ENCODE measurements at regions not wholly inside any gene's neighbourhood (a gene's known extent, or its start where the extent isn't known, plus 50 kb on each side); places are given as distances from the start of the nearest gene placed in this dataset.

DNA sequence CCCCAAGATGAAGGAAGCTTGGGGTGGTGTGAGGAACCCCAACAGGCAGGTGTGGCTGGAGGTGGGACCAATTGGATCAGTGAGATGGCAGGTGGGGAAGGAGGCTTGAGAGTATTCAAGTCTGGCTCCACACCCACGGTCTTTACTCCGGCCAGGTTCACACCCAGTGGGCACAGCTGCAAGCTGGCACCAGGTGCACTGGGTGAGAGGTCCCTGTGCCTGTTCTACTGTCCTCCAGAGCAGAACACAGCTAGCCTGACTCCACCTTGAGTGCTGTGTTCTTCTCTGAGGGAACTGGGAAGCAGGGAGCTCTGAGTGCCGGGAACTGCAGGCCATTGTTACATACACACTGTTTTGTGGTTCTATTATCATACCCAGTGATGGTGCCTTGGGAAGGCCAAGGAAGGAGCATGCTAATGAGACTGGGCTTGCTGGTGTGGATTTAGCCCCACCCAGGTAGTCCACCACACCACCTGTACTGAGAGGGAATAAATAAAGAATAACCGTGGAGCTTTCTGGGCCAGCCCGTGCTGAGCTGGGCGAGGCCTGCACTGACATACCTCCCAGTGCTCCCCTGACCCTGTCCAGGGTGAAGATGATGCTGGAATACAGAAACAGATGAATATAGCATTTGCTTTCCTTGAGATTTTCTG, 93.4 kb downstream of the ABHD5 start:
- Mint-ChIP-seq H3K27me3 (peaks cover 4% of the 10 kb centered on the region), H3K9me3 (no peaks in the 10 kb centered on the region), H3K4me3 (no peak overlapping the region), H3K4me1 (no peaks in the 10 kb centered on the region), H3K36me3 (ENCODE audit: low read depth) (no peaks in the 10 kb centered on the region), H3K27ac (no peak overlapping the region)
- ChIA-PET POLR2A (no interaction called here), CTCF (interaction anchor here (1.7 kb wide), 1 partner anchor 15 kb away, joined by 5 read pairs; no protein-coding TSS in a partner anchor)
- DNase-seq = no peak

DNA sequence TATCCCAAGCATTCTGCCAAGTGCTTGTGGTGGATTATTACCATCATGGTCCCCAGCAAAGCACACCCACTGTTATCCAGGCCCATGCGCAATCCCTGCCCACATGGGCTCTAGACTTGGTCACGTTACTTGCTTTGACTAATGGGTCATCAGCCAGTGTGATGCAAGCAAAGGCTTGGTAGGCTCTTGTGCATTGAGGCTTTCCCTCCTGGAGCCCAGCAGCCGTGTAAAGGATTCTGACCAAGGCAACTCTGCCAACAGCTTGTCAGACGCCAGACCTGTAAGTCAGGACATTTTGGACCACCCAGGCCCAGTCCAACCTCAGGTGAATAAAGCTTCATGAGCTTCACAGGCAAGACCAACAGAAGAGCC, 93.9 kb downstream of the ABHD5 start:
- ChIA-PET CTCF (interaction anchor here (1.7 kb wide), 1 partner anchor 15 kb away, joined by 5 read pairs; no protein-coding TSS in a partner anchor), POLR2A (no interaction called here)
- Mint-ChIP-seq H3K27ac (no peak overlapping the region), H3K36me3 (ENCODE audit: low read depth) (no peaks in the 10 kb centered on the region), H3K27me3 (peaks cover 6% of the 10 kb centered on the region), H3K4me3 (no peak overlapping the region), H3K9me3 (no peaks in the 10 kb centered on the region), H3K4me1 (no peaks in the 10 kb centered on the region)
- DNase-seq = no peak

DNA sequence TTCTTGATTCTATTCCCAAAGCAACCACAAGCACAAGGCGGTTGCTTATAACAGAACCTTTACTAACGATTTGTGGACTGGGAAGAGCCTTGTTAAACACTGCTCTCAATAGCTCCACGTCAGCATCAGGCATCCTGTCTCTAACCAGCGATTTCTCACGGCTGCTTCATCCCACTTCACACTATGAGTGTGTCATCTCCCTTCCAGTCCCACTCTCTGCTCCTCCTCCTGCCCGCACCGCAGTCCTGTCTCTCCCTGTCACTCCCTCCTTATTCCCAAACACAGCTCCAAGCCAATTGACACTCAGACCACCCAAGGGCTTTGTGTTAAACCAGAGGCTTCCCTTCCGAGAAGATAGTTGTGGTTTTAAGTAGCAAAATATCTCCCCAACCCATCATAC, 94.8 kb downstream of the ABHD5 start:
- no peak overlapping the region for H3K27ac Mint-ChIP-seq
- ChIA-PET POLR2A (no interaction called here), CTCF (interaction anchor here (1.7 kb wide), 1 partner anchor 16 kb away, joined by 5 read pairs; no protein-coding TSS in a partner anchor)
- no peaks in the 10 kb centered on the region for H3K36me3 Mint-ChIP-seq (ENCODE audit: low read depth)
- H3K27me3 Mint-ChIP-seq = peaks cover 8% of the 10 kb centered on the region
- H3K9me3 Mint-ChIP-seq = no peaks in the 10 kb centered on the region
- H3K4me3 Mint-ChIP-seq = no peak overlapping the region
- H3K4me1 Mint-ChIP-seq = no peaks in the 10 kb centered on the region
- DNase-seq = no peak

DNA sequence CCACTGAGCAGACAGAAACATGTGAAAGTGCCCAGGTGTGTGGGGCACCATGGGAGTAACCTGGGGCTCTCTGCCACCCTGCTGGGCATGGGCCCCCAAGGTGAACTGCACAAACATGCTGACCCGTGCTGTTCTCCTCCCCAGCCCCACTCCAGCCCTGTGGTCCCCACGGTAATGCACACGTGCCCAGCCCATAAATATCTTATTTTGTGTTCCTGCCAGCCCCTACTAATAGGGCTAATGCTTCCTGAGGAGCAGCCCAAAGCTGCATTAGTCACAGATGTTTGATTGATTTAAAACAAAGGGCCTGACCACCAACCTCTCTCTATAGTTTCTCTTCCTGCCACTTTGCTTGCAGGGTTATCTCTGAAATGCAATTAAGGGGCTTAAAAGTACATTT, 95.4 kb downstream of the ABHD5 start:
- H3K4me3 Mint-ChIP-seq = no peak overlapping the region
- POLR2A ChIA-PET = no interaction called here

DNA sequence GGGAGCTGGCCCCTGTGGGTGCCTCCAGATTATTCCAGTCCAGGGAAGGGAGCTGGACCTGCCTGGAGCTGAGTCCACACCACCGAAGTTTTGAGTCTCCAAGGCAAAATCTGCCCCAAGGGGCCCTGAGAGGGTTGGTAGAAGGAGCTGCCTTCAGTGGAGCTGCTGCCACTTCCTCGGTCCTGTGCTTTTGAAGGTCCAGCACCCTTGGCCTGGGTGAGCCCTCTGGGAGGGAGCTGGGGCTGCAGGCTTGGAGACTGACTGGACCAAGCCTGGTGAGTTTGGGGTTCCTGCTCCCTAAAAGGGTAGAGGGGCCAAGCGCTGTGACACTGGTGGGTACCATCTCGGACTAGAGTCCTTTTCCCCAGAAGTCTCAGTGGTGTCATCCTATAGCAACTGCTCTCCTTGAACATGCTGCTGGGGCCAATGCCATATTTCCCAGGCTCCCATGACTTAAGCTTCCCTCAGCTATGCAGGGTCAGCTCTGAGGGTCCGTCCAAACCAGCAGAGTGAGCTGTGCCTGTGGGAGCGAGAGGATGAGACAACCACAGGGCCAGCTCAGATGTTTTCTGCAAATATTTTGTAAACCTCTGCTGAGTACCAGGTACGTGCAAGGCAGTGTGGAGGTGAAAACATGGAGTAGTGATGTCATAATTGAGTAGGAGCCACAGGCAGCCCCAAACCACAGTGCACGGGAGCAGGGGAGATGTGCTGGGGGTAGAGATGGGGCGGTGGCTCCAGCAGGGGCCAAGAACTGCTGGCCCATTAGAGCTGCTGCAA, 96.0 kb downstream of the ABHD5 start:
- Mint-ChIP-seq H3K4me3 (no peak overlapping the region), H3K4me1 (no peaks in the 10 kb centered on the region), H3K9me3 (no peaks in the 10 kb centered on the region), H3K36me3 (ENCODE audit: low read depth) (no peaks in the 10 kb centered on the region), H3K27me3 (peaks cover 12% of the 10 kb centered on the region), H3K27ac (no peak overlapping the region)
- no peak for DNase-seq
- POLR2A ChIA-PET = no interaction called here
- CTCF ChIA-PET = no interaction called here

More for the DNA sequence above, 95.4 kb downstream of the ABHD5 start:
- Mint-ChIP-seq H3K9me3 (no peaks in the 10 kb centered on the region), H3K4me1 (no peaks in the 10 kb centered on the region), H3K27ac (no peak overlapping the region), H3K36me3 (ENCODE audit: low read depth) (no peaks in the 10 kb centered on the region), H3K27me3 (peaks cover 8% of the 10 kb centered on the region)
- no peak for DNase-seq
- CTCF ChIA-PET = interaction anchor here (1.7 kb wide), 1 partner anchor 17 kb away, joined by 5 read pairs; no protein-coding TSS in a partner anchor

DNA sequence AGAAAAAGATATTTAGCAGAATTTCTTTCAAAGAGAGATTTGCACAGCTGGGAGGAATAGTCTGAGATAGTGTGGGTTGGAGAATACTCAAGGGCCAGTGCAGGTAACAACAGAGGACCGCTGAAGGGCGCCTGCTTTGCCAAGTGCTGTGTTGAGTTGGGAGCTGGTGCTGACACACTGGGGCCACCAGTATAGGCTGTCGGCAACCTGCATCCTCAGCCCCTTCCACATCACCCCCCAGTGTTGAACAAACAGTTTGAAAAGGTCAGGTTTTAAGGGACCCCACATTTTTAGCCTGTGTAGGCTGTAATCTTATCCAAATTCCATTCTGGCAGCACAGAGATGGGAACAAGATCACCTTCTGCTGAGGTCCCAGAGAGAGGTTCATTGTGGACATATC, 96.6 kb downstream of the ABHD5 start:
- ChIA-PET POLR2A (no interaction called here), CTCF (no interaction called here)
- H3K9me3 Mint-ChIP-seq = no peaks in the 10 kb centered on the region
- peaks cover 14% of the 10 kb centered on the region for H3K27me3 Mint-ChIP-seq
- H3K4me3 Mint-ChIP-seq = no peak overlapping the region
- no peak for DNase-seq
- no peaks in the 10 kb centered on the region for H3K4me1 Mint-ChIP-seq
- no peaks in the 10 kb centered on the region for H3K36me3 Mint-ChIP-seq (ENCODE audit: low read depth)
- H3K27ac Mint-ChIP-seq = no peak overlapping the region

DNA sequence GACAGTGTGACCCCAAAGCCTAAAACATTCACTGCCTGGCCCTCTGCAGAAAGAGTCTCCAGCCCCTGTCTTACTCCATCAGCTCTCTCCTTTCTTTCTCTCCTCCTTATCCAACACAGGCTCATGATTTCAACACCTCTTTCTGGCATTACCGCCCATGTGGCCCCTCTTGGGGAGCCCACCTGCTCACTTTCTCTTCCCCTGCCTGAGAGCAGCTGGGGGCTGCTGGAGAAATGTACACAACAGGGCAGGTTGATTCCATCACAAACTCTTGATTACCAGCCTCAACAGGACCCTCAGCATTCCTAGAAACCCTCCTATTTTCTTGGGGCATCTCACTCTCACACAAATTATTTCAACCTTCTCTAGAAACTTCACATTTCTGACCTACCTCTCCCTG, 98.3 kb downstream of the ABHD5 start:
- Mint-ChIP-seq H3K9me3 (no peaks in the 10 kb centered on the region), H3K4me3 (no peak overlapping the region), H3K27me3 (peaks cover 14% of the 10 kb centered on the region), H3K27ac (no peak overlapping the region), H3K4me1 (no peaks in the 10 kb centered on the region), H3K36me3 (ENCODE audit: low read depth) (no peaks in the 10 kb centered on the region)
- CTCF ChIA-PET = no interaction called here
- POLR2A ChIA-PET = no interaction called here
- no peak for DNase-seq

DNA sequence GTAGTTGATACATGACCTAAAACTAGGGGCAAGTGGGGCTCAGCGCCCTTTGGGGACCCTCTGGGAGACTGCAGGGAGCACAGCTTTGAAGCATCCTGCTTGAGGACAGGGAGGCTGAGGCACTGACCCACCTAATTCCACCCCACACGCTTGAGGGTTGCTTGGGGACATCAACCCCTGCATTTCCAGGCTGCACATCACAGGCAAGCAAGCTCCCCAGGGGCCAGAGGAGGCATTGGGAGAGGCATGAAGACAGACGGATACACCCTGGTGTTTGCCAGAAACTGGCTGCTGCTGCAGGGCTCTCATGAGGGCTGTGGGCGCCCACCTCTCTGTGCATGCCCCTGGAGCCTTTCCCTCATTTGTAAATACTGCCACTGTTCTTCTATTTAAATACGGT, 99.3 kb downstream of the ABHD5 start:
- Mint-ChIP-seq H3K36me3 (ENCODE audit: low read depth) (no peaks in the 10 kb centered on the region), H3K27me3 (peaks cover 14% of the 10 kb centered on the region), H3K4me1 (no peaks in the 10 kb centered on the region), H3K9me3 (no peaks in the 10 kb centered on the region), H3K4me3 (no peak overlapping the region), H3K27ac (no peak overlapping the region)
- POLR2A ChIA-PET = no interaction called here
- CTCF ChIA-PET = no interaction called here
- no peak for DNase-seq

DNA sequence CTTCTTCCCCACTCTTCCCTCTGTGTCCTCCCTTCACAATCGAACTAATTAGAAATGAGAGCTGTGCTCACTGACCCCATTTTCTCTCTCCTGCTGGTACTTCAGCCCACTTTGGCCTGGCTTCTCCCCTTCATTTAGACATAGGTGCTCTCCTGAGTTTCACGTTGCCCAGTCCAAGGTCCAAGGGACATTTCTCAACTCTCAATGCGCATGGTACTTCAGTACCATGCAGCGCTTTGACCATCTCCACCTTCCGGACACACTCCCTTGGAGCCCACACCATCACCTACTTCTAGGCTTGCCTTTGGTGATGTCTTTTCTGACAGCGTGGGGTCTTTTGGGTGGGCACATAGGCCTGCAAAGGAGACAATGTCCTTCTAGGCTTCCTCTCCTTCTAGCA, 99.7 kb downstream of the ABHD5 start:
- H3K27me3 Mint-ChIP-seq = peaks cover 14% of the 10 kb centered on the region
- ChIA-PET CTCF (no interaction called here), POLR2A (no interaction called here)
- H3K4me3 Mint-ChIP-seq = no peak overlapping the region
- no peaks in the 10 kb centered on the region for H3K4me1 Mint-ChIP-seq
- no peak overlapping the region for H3K27ac Mint-ChIP-seq
- no peak for DNase-seq
- H3K36me3 Mint-ChIP-seq (ENCODE audit: low read depth) = no peaks in the 10 kb centered on the region
- H3K9me3 Mint-ChIP-seq = no peaks in the 10 kb centered on the region

DNA sequence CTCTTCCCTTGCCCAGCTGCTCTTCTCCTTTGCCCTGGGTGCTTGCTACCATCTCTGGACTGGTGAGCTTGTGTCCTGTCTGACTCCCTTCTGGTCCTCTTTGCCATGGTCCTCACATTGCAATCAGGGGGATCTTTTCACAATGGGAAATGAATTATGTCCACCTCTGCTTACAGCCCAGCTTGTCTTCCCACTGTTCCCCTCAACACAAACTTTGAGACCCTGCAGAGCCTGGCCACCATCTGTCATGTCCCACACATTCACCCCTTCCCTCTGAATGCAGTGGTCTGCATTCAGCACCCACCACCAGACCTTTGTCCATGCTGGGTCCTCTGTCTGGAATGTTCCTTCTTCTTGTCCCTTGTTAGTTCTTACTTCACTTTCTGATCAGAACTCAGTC, 100.5 kb downstream of the ABHD5 start:
- Mint-ChIP-seq H3K4me1 (no peaks in the 10 kb centered on the region), H3K9me3 (no peaks in the 10 kb centered on the region), H3K36me3 (ENCODE audit: low read depth) (no peaks in the 10 kb centered on the region), H3K4me3 (no peak overlapping the region), H3K27me3 (peaks cover 14% of the 10 kb centered on the region), H3K27ac (no peak overlapping the region)
- ChIA-PET CTCF (interaction anchor here (0.6 kb wide), 1 partner anchor 74 kb away, joined by 4 read pairs; no protein-coding TSS in a partner anchor), POLR2A (no interaction called here)
- no peak for DNase-seq

DNA sequence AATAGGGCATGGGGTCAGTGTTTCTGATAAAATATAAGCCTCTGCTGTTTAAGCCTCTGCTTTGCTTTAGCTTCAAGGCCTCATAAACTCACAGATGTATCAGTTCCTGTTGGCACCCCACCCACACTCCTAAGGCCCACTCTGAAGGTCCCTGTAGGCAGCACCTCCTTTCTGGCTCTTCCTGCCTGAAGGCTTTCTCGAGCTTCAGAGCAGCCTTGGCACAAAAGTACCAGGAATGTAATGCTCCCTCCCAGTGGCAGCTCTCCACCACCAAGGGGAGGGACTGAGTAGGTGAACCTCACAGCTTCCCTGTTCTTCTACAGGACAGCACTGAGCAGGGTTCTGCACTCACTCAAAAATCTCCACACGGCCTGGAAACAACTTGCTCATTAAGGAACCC, 102.2 kb downstream of the ABHD5 start:
- Mint-ChIP-seq H3K27me3 (peaks cover 16% of the 10 kb centered on the region), H3K4me1 (no peaks in the 10 kb centered on the region), H3K9me3 (no peaks in the 10 kb centered on the region), H3K27ac (no peak overlapping the region), H3K4me3 (no peak overlapping the region), H3K36me3 (ENCODE audit: low read depth) (no peaks in the 10 kb centered on the region)
- no peak for DNase-seq
- CTCF ChIA-PET = no interaction called here
- POLR2A ChIA-PET = no interaction called here

DNA sequence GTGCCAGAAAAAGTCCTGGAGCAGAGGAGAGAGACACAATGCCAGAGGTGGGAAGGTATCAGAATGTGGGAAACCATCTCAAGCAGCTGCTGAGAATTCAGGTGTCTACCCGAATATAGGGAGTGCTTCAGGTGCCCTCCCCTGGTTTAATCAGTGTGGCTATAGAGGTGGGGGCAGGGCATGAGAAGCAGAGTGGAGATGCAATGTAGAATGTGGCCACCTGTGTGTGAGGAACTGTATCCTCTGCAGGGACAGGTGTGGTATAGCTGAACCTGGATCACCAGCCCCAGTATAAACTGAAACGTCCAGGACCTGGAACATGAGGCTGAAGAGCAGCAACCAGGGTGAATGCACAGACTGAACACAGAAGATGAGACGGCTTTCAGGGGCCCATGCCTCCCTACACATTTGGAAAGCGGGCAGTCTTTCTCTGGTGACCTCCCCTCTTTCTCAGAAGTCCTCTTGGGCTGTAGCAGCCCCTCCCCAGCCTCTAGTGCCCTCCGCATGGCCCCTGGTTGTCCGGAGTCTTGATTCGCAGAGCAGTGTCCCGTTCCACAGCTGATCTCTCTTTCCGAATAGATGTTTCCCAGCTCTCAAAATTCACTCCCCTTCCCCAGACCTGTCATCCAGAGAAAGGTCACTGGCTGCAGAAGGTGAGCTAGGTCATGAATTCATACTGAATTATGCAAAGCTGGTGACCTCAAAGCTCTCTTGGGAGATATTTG, 103.1 kb downstream of the ABHD5 start:
- POLR2A ChIA-PET = no interaction called here
- H3K4me3 Mint-ChIP-seq = no peak overlapping the region
- H3K36me3 Mint-ChIP-seq (ENCODE audit: low read depth) = no peaks in the 10 kb centered on the region
- H3K4me1 Mint-ChIP-seq = no peaks in the 10 kb centered on the region
- H3K27ac Mint-ChIP-seq = no peak overlapping the region
- no peak for DNase-seq
- H3K27me3 Mint-ChIP-seq = peaks cover 16% of the 10 kb centered on the region
- H3K9me3 Mint-ChIP-seq = no peaks in the 10 kb centered on the region
- CTCF ChIA-PET = no interaction called here

DNA sequence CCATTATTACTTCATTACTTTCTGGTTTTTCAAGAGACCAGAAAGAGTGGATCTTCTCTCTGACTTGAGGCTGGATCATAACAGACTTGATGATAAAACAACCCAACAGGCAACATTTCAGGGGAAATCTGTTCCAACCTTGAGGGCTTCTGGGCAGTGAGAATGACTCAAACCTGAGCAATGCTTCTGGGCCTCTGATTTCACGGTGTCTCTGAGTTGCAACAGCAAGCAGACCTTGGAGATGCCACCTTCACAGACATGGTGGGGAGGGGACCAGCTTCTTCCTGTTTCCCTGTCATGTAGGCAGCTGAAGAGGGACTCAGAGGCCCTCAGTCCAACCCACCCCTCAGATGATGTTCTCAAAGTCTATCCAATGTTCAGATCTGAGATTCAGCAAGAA, 104.0 kb downstream of the ABHD5 start:
- POLR2A ChIA-PET = no interaction called here
- CTCF ChIA-PET = no interaction called here
- H3K27ac Mint-ChIP-seq = no peak overlapping the region
- no peak for DNase-seq
- no peak overlapping the region for H3K4me3 Mint-ChIP-seq
- no peaks in the 10 kb centered on the region for H3K9me3 Mint-ChIP-seq
- H3K36me3 Mint-ChIP-seq (ENCODE audit: low read depth) = no peaks in the 10 kb centered on the region
- peaks cover 13% of the 10 kb centered on the region for H3K27me3 Mint-ChIP-seq
- H3K4me1 Mint-ChIP-seq = no peaks in the 10 kb centered on the region
